Lung microvascular endothelial cell (primary cell): ENCODE measurements at regions not wholly inside any gene's neighbourhood (a gene's known extent, or its start where the extent isn't known, plus 50 kb on each side); places are given as distances from the start of the nearest gene placed in this dataset.
"Not testable (repeated sequence)": the region's sequence is repeated elsewhere in the genome, so short reads cannot be mapped to it uniquely, and the experiment has no call there.

Experiments used
- DNase-seq, 2 donors: peaks; one replicate each; pipeline versions ENCODE4 v3.0.0 to v3.0.0-alpha.2; 2010; ENCODE audit warnings: low read depth in 2 of 2

DNA sequence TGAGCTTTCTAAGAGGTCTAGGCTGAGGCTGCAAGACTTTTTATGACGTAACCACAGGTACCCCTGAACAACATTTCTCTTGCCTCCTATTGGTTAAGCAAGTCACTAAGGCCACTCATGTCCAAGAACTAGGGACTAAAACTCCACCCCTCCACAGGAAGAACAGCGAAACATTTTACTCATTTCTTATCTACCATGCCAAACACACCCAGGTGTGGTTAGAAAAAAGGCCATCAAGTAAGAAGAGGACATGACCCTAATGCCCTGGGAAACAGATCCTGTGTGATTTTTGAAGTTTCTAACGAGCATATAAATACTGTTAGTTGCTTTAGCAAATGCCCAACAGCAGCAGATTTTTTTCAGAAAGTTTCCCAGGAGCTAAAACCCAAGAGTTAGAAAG lies 282.4 kb upstream of the DYNLRB2 start:
- no peak for DNase-seq

DNA sequence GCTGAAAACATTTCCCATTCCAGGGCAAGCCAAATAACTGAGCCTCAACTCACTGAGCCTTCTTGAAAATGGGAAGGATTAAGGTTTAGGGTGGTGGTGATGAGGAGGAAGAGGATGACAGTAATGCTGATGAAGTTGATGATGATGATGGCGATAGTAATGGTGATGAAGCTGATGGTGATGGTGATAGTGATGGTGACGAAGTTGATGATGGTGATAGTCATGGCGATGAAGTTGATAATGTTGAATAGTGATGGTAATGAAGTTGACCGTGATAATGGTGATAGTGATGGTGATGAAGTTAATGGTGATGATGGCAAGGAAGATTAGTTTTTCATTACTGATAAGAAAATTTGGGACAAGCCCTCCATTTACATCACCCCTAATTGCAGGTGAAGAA lies 285.8 kb upstream of the DYNLRB2 start:
- no peak for DNase-seq

DNA sequence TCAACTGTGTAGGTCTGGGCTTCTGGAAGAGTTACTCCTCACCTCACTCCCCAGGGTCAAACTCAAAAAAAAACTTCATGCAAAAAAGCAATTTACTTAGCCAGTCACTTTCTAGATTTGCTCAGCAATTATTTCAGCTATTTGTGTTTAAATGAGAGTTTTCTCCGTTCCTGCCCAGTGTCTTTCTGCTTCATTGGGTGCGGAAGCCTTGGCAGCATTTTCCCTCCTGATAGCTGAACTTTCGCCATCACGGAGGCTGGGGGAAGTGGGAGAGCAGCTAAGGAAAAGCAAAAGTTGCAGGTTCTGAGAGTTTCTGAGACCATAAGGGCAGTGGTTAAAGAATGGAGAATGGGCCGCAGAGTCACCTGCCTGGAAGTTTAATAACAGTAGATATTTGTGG lies 287.1 kb upstream of the DYNLRB2 start:
- no peak for DNase-seq

DNA sequence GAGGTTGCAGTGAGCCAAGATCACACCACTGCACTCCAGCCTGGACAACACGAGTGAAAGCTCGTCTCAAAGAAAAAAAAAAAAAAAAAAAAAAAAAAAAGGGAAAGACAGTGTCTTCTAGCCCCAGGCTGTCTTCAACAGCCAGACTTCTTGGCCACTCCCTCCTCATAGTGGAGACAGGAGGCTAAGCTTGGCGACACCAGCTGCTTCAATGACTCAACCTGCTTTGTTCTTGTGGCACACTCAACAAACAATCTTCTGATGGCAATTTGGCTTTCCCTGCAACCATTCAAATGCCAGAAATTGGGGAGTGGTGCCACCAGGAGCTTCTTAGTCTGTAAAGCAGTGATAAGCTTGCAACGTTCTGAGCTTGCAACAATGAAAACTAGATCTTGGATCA lies 290.4 kb upstream of the DYNLRB2 start:
- DNase-seq, result no peak

DNA sequence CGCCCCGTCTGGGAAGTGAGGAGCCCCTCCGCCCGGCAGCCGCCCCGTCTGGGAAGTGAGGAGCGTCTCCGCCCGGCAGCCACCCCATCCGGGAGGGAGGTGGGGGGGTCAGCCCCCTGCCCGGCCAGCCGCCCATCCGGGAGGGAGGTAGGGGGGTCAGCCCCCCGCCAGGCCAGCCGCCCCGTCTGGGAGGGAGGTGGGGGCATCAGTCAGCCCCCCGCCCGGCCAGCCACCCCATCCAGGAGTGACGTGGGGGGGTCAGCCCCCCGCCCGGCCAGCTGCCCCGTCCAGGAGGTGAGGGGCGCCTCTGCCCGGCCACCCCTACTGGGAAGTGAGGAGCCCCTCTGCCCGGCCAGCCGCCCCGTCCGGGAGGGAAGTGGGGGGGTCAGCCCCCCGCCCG lies 297.5 kb upstream of the DYNLRB2 start:
- not testable (repeated sequence) for DNase-seq

DNA sequence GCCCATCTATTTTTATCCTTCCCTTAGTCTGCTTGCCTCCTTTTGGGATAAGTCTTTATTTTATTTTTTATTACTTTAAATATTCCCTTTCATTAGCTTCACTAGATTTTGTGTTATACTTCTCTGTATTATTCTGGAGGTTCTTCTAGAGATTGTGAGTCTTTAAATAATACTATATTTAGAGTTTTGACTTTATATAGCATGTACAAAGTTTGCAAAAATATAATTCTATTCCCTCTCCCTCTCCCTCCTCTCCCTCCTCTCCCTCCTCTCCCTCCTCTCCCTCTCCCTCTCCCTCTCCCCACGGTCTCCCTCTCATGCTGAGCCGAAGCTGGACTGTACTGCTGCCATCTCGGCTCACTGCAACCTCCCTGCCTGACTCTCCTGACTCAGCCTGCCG lies 298.5 kb upstream of the DYNLRB2 start:
- DNase-seq, result not testable (repeated sequence)

DNA sequence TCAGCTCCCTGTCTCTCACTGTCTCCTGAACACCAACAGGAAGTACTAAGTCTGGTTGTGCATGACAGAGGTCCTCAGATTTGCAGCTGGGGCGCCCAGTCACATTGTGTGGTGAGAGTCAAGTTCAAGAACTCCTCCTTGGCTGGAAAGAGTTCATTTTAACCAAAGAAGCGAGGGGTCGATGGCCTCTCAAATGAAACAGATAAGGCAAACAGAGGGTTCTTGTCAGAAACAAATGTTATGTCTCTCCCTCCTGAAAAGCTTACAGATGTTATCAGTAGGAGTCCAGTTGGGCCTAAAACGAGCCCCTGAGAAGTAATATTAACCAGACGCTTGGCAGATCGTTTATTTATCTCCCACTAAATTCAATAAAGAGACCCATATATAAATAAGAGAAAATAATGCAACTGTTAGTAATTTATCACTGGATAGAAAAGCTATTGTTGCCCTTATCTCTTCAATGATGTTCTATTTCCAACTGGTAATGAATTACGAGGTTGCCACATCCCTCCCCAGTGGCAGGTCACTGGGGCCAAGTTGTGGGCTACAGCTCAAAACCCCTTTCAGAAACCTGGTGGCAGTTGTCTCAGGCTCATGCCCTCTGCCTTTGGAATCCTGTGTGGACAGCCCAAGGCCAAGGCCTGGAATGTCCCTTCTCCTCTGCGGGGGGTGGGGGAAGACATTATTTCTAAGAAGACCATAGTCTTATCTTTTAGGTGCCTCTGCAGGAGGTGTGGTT lies 307.5 kb upstream of the DYNLRB2 start:
- no peak for DNase-seq

DNA sequence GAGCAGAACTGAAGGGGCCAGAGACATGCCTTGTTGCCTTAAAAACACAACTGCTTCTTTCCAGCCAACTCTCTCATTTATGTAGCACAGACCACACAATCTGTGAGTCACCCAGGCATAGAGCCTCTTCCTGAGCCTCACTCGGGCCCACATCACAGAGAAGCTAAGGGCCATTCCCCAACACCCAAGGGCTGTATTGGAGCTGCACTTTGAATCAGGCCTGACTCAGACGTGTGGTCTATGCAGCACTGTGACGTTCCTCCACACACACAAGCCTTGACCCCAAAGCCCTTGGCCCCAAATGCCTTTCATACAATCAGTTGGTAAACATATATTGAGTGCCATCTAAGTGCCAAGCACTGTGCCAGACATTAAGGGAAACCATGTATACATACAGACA lies 308.9 kb upstream of the DYNLRB2 start:
- peak in 1 of 2 donors; percentile 37 for DNase-seq

DNA sequence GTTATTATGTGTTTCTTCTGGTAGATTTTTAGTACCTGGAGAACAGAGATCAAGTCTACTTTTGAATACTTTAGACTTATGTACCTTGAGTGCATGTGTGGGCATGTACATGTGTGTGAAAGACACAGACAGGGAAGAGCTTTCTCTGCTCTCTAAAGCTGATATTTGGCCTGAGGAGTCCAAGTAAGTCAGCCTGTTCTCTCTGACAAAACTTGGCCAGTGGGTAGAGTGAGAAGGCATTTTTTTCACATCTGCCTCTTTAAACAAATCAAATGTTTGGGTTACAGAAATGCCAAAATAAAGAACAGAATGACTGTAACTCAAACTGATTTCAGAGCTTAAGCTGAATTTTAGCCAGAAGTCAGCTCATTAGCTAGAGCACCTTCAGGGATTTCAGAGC lies 309.7 kb upstream of the DYNLRB2 start:
- no peak for DNase-seq

DNA sequence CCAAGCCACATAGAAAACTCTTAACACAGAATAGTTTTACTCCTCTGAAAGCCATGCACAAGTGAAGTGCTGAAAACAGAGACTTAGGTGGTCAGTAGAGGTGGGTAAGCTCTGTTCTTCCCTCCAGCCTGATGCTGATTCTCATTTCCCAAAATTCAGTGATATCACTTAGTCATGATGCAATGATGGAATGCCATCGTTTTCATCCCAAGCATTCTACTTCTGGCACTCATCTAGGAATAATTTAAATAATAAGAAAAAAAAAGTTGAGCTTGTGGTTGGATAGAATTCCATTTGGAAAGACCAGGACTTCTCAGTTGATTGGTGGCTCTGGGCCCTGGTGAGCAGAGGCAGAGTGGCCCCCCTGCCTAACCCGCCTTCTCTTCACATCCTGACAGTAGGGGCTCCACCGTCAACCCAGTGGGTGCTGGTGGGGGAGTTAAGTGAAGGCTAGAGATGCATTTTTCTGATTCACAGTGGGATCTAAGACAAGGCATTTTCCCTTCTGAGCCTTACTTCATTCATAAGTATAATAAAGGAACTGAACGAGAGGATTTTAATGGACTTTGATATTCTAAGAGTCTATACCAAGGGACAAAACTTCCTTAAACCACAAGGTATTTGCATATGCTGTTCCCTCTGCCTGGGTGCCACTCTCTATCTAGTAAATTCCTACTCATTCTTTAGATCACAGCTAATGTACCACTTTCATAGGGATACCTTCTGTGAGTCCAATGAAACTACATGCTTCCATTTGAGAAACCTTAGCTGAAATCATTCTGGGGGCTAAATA lies 310.3 kb upstream of the DYNLRB2 start:
- no peak for DNase-seq

DNA sequence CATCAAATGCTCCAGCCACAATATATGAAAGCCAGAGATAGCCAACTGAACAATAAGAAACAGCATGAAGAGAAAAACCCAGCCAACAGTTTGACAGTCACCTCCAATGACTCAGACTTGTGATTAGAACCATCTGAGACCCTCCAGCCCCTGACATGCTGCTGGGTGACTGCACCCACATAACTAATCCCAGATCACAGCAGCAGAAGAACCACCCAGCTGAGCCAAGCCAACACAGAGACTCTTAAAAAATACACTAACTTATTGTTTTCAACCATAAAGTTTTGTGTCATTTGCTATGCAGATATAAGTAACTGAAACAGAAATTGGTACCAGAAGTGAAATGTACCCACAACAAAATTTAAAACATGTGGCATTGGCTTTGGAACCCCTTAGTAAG lies 314.3 kb upstream of the DYNLRB2 start:
- DNase-seq, result no peak

DNA sequence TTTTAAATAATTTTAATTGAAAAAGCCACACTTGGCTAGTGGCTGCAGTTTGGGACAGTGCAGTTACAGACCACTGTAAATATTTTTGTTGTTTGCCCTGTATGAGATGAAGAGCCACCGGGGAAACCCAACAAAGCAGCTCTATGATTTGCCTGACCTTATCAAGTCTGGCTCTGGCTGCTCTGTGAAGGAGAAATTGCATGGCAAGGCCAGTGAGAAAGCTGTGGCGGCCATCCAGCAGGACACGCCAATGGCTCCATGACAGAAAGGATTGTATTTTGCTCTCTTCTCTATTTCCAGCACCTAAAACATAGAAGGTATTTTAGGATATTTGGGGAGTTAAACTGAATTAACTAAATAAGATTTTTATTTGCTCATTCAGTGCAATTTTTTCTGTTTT lies 330.0 kb upstream of the DYNLRB2 start:
- no peak for DNase-seq

DNA sequence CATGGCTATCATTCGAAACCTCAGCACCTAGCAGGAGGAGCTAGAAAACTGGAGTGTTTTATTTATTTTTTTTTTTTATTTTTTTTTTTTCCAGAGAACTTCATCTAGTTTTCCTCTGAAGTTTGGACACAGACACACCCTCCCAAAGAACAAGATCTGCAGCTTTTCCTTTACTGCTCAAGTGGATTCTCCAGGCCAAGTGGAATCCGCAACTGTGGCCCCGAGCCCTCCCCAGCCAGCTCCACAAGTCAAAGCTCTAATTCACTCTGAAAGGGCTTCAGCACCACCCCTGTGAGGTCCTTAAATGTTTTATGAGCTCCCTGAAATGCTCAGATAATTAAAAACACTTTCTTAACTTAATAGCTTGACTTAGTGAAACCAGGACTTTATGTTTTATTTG lies 332.1 kb upstream of the DYNLRB2 start:
- no peak for DNase-seq

DNA sequence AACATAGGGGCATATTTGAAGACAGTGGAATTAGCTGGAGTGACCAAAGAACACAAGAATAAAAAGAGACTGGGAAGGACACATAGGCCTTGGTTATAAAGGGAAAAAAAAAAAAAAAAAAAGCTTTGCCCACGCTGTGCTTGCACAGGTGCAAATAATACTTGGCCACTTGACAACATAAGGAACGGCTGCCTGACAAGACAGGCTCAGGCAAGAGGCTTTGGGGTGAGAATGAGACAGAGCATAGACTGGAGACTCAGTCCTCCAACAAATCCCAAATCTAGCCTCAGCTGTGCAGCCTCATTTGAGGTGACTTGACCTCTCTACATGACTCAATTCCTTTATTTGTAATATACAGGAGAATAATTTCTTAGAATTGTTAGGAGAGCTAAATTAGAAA lies 332.8 kb upstream of the DYNLRB2 start:
- no peak for DNase-seq

DNA sequence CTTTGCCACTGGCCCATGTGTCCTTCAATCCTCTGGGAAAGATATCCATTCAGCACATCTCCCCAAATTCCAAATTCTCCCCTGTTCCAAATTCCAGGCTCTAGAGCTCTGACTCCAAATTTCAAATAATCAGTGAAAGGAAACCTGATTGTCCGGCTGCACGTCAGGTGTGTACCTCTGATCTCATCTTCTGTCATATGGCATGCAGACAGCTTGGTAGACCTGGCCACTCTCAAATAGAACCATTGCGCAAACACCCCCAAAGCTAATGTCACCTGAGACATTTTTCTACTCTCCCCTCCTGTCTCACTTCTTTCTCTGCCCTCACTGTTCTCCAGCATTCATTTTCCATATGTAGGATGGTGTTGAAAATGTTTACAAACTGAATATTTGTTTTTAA lies 337.0 kb upstream of the DYNLRB2 start:
- no peak for DNase-seq

DNA sequence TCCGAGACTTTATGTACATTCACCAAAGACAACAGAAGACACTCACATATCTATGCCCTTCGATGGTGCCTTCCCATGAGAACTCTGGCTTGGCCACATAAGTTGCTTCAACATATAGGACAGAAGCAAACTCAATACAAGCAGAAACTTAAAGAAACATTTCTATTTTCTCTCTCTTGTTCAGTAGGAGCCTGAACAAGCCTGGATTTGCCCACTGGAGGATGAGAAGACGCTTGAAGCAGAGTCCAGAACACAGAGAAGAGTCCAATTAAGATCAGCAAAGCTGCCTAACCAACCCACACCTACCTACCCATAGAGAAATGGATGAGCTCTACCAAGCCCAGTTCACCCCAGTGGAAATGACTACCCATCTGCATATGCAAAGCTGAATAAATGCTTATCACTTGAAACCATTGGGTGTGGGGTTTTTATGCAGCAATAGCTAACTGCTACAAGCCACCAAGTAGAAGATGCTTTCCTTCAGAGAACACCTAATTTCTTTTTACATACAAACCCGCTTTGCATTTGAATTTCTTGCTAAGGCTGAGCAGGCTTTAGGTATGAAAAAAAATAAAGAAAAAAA lies 337.9 kb upstream of the DYNLRB2 start:
- no peak for DNase-seq

DNA sequence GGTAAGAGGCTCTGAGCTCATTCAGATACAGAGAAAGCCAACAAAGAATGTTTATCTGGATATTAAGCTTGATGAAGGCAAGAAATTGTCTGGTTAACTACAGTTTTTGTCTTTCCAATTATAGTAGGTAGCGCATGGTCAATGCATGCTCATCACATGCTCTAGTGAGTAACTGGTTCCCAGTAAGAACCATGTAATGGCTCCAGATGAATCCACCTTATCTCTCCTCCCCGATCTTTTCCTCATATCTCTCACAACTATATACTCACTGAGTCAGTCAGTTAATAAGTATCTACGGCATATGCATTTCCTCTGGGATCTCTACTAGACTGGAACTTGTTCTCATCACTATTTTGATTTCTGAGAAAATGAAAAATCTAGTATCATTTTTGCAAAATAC lies 340.7 kb upstream of the DYNLRB2 start:
- DNase-seq, result no peak

DNA sequence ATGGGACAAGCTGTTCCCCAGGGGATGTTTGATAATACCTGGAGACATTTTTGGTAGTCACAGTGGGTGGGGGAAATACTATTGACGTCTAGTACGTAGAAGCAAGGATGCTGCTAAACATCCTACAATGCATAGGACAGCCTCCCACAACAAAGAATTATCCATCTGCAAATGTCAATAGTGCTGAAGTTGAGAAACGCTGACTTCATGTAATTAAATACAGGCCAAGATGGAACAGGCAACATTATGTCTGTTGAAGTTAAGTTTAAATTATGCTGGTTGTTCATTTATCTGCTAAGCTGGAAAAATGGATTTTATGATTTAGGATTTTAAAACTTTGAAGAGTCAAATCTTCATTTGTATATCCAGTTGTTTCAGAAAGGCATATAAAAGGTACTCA lies 341.2 kb upstream of the DYNLRB2 start:
- no peak for DNase-seq

DNA sequence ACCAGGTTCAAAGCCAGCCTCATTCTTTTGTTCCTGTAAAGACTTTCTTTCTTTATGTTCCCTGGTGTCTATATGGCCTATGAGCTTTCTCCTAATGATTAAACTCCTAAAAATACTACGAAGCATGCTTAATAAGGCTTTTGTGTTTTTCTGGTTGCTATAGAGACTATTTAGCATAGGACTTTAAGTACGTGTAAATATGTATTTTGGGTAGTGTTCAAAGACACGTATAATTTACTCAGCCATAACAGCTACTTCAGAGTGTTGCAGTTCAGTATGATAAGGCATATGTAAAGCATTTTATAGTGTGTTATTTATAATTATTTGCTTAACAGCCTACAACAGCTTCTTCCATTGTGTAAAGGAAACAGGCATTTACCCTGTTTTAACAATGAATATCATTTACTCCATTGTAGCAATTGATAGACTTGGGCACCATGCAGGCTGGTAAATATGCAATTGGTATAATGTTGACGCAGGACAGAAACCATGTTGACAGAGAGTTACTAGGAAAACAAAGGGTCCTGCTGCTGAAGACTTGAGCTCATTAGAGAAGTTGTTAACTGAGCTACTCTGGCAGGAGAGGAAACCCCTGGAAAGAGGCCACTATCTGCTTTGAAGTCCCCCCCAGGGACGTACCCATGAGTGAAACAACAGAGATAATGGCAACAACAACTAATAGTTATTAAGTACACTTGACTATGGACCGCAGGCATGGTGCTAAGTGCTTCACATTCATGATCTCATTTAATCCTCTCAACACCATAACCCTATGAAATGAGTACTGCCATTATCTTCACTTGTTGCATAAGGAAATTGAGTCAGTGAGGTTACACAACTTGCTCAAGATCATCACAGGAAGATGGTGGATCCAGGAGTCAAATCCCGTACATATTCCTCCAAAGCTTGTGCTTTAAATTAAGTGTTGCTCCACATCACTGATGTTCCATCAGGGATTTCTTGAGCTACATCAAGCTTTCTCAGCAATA lies 342.2 kb upstream of the DYNLRB2 start:
- DNase-seq, result peak; percentile 10 to 21

DNA sequence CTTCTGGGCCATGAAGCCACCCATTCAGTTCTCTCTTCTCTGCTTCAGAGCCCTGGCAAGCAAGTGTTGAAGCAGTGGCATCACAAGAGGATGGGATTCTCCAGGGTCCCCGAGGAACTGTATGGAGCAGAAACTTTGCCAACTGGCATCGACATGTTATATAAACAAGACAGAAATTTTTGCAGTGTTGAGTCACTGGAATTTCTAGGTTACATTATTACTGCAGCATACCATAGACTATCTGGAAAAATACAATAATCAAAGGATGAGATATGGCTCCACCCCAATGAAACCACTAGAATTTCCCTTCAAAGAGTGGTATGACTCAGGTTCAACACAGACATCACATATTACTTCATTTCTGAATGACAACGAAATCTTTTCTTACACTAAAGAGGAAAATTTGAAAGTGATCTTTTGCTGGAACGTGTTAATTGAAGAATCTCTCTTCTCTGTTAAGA lies 343.0 kb upstream of the DYNLRB2 start:
- peak; percentile 80 to 85 for DNase-seq

DNA sequence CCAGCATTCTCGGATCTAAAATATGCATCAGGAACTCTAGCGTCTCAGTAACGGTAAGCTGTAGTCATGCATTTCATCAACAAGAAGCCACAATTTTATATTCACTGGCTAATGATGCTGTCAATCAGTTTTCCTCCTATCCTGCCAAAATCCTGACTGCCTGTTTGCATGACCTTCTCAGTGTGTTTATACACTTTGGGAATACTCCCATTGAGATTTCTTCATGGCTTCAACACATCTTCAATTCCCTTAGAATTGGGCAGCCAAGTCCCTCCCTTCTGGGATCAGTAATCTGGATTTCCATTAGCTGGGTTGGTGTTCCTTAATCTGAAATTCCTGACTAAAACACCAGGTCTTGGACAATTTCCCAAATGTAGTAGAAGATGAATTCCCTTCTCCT lies 348.9 kb upstream of the DYNLRB2 start:
- DNase-seq, result no peak
